Liver (tissue), 3 donors: ENCODE measurements at regions not wholly inside any gene's neighbourhood (a gene's known extent, or its start where the extent isn't known, plus 50 kb on each side); places are given as distances from the start of the nearest gene placed in this dataset.

ENCODE experiments used
- CTCF ChIP-seq: fragments of 150-350 bp; IDR thresholded peaks from 2 replicates; pipeline ENCODE4 v1.5.1; 2017; ENCODE audit warnings: improper control_type of control experiment, low read depth, low read length; ENCODE audit not compliant: missing input control
- FOXA2 ChIP-seq: IDR thresholded peaks from 2 replicates; pipeline ENCODE4 v1.6.1; 2016; ENCODE audit warnings: antibody characterized with exemption
- GABPA ChIP-seq, 2 donors: IDR thresholded peaks in 1 of 2; conservative IDR thresholded peaks in 1 of 2; 2 replicates each; pipeline ENCODE4 v1.6.1; 2016; ENCODE audit warnings: antibody characterized with exemption in 2 of 2, mild to moderate bottlenecking in 1 of 2, moderate library complexity in 1 of 2
- HNF4A ChIP-seq, 2 donors: conservative IDR thresholded peaks; 2 replicates each; pipeline ENCODE4 v1.6.1; 2016; ENCODE audit warnings: antibody characterized with exemption in 2 of 2, mild to moderate bottlenecking in 2 of 2
- HNF4G ChIP-seq: IDR thresholded peaks from 2 replicates; pipeline ENCODE4 v1.6.1; 2016; ENCODE audit warnings: antibody characterized with exemption
- TAF1 ChIP-seq: conservative IDR thresholded peaks from 2 replicates; pipeline ENCODE4 v1.6.1; 2016; ENCODE audit warnings: antibody characterized with exemption, mild to moderate bottlenecking
- YY1 ChIP-seq: IDR thresholded peaks from 2 replicates; pipeline ENCODE4 v1.6.1; 2016; ENCODE audit warnings: antibody characterized with exemption, mild to moderate bottlenecking
- TF ChIP-seq, protein P1 (sequence below): IDR thresholded peaks from 2 replicates; pipeline ENCODE4 v1.6.1; 2016; ENCODE audit warnings: antibody characterized with exemption, mild to moderate bottlenecking
- donor health status: healthy.
- donor health status: healthy.

DNA sequence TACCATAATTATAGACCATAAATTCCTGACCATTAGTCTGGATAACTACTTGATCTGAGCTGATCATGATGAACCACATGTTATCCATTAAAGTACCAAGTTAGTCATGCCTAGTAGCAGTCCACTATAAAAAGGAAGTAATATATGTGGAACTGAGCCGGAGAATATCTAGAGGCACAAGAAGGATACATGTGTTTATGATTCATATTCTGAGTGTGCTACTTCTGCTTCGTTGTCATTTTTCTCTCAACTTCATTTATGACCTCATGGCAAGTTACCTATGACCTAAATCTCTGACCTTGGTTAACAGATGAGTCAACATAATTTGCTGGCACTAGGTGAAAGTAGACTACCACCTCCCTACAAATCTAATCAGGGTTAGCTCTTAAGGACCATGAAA is 56.5 kb upstream of the ANKRD17 start:
- TF ChIP-seq CTCF (no peak), GABPA (IDR thresholded peaks at IDR 0.05 in 1 of 2, conservative IDR thresholded peaks at IDR 0.05 in 1 of 2) (no peak), YY1 (no peak), TAF1 (no peak), FOXA2 (no peak), HNF4A (conservative IDR thresholded peaks at IDR 0.05) (no peak), HNF4G (no peak)
- TF ChIP-seq, protein P1, sequence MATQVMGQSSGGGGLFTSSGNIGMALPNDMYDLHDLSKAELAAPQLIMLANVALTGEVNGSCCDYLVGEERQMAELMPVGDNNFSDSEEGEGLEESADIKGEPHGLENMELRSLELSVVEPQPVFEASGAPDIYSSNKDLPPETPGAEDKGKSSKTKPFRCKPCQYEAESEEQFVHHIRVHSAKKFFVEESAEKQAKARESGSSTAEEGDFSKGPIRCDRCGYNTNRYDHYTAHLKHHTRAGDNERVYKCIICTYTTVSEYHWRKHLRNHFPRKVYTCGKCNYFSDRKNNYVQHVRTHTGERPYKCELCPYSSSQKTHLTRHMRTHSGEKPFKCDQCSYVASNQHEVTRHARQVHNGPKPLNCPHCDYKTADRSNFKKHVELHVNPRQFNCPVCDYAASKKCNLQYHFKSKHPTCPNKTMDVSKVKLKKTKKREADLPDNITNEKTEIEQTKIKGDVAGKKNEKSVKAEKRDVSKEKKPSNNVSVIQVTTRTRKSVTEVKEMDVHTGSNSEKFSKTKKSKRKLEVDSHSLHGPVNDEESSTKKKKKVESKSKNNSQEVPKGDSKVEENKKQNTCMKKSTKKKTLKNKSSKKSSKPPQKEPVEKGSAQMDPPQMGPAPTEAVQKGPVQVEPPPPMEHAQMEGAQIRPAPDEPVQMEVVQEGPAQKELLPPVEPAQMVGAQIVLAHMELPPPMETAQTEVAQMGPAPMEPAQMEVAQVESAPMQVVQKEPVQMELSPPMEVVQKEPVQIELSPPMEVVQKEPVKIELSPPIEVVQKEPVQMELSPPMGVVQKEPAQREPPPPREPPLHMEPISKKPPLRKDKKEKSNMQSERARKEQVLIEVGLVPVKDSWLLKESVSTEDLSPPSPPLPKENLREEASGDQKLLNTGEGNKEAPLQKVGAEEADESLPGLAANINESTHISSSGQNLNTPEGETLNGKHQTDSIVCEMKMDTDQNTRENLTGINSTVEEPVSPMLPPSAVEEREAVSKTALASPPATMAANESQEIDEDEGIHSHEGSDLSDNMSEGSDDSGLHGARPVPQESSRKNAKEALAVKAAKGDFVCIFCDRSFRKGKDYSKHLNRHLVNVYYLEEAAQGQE: no peak
